Activated CD8-positive, alpha-beta memory T cell treated with anti-CD3 and anti-CD28 coated beads, Interleukin-2, amount 50 U/mL, for 1 hour (primary cell): ENCODE measurements at regions not wholly inside any gene's neighbourhood (a gene's known extent, or its start where the extent isn't known, plus 50 kb on each side); places are given as distances from the start of the nearest gene placed in this dataset.

Experiments used
- DNase-seq: peaks from one replicate; pipeline ENCODE4 v3.0.0-alpha.2; 2020; ENCODE audit errors: extremely low read depth

- no peak for DNase-seq
Observed at GRCh38 chr13:74204602-74205312, 70.6 kb upstream of the KLF12 start.

- no peak for DNase-seq
Observed at GRCh38 chr13:74203576-74203975, 69.4 kb upstream of the KLF12 start.

- no peak for DNase-seq
Observed at GRCh38 chr13:74202129-74202813, 68.1 kb upstream of the KLF12 start.

DNA sequence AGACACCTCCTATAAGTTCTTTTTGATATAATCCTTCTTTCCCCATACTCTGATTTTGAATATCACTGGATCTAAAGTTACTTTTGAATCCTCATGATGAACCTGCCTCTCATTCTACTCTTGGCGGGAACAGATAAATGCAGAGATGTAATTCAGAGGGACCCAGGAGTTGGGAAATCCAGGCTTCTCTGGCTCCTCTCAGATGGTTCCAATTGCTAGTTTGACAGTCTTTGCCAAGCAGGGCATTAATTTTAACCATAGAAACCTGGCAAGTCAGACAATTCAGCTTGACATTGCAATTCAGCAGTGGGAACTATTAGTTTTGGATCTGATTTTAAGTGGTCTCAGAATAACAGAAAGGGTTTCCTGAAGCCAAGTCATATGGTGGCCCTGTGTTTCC lies 67.3 kb upstream of the KLF12 start:
- DNase-seq: no peak

DNA sequence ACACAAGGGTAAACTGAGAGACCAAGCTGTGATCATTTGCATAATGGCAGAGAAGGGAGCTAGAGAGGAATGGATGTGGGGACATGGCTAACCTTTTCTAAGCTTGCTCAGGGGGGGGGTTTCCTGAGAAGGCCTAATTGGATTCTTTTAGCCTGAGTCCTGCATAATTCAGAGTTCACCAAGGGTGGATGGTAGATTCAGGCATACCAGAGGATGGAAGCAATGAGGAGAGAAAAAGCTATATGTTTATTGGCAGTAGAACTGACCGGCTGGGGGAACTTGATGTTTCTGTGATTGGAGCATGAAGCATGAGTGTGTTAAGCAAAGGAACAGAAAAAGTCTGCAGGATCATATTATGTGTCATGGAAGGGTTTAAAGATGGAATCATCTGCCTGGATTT lies 65.9 kb upstream of the KLF12 start:
- DNase-seq: no peak

DNA sequence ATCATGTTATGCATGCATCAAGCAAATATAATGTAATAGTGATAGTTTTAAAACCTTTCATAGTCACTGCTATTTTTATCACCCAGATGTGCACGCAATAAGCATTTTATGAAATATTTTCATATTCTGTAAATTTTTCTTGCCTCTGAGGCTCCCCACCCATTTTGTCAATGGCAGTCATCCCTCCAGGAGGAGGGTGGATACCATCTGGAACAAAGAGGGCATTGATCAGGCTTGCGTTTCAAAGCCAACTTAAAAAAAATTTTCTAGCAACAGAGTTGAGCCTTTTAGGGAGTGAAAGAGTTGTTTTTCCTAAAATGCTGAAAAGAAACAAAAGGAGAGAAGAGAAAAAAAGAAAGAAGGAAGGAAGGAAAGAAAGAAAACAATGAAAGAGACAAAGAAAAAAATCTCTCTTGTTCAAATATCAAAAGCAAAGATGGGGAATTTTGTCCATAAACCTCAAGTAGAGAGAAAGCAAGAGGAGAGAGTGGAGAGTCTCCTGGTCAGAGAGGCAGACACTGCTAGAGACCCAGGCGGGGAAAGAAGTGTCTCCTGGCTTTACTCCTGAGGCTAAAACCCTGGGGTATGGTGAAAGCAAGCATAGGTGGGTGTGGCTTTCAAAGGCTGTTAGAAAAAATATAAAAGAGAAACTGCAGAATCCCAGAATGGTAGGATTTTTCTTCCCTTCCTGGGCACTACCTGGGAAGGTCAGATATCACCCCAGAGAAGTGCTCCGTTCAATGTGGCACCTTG lies 63.6 kb upstream of the KLF12 start:
- no peak for DNase-seq

- no peak for DNase-seq
Observed at GRCh38 chr13:74194846-74195245, 60.6 kb upstream of the KLF12 start.

GRCh38 chr13:74193391-74193790 lies 59.2 kb upstream of the KLF12 start:
- no peak for DNase-seq

- DNase-seq: no peak
Observed at GRCh38 chr13:74191410-74191809, 57.2 kb upstream of the KLF12 start.

DNA sequence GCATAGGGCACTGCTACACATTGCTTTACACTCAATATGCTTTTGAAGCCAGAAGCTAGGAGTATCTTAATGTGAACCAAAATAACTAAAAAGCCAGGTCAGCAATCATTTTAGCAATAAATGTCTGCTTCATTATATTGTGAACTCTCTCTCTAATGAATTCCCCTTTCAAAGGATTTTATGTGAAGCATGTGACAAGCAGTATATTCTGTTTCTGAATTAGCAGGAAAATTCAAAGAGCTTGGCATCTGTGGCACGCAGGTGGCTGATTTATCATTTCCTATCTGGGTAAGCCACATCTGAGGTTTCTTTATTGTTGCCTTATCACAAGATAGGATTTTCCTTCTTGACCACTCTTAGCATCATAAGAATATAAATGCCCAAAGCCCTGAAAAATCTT lies 56.8 kb upstream of the KLF12 start:
- no peak for DNase-seq

DNA sequence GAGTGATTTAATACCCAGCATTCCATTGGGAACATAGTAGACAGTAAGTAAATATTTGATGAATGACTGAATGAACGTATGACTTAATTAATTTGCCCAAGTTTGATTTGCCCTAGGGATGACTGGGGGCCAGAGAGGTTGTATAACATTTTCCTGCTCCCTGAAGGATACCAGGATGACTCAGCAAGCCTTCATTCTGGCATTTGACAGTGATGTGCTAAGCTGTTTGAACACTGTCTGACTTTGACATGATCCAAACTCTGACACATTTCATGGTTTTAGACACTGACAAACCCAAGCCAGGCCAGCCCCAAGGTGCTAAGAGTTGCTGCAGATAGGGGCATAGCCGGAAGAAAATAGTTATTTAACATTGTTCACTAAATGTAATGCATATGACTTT lies 53.4 kb upstream of the KLF12 start:
- DNase-seq: no peak

DNA sequence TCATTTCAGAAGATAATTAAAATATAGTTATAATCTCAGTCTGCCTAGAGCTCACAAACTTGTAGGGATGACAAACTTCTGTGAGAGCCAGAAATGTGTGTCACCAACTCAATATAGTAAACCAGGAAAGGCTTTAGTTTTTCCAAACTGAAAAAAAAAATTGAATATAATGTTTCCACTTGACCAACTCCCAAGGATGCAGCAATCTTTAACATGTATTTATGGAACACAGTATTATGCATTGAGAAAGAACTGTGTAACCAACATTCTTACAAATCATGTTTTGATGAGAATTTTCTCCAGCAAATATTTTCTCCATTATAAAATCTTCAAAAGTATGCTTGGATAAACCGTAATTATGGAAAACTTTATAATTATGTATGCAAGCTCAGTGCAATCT lies 50.1 kb upstream of the KLF12 start:
- no peak for DNase-seq
